Muscle layer of colon (tissue), 2 donors: ENCODE measurements at regions not wholly inside any gene's neighbourhood (a gene's known extent, or its start where the extent isn't known, plus 50 kb on each side); places are given as distances from the start of the nearest gene placed in this dataset.
A peak's percentile ranks its signal among the peaks of the same experiment; 100 is the strongest.

Experiments
- H3K27ac ChIP-seq: one replicate; pipeline ENCODE4 v1.7.0; 2013; ENCODE audit warnings: low read depth, mild to moderate bottlenecking, low read length, moderate library complexity
- H3K27me3 ChIP-seq, 2 donors: one replicate each; pipeline ENCODE4 v1.7.0; 2013; ENCODE audit warnings: low read length in 2 of 2, mild to moderate bottlenecking in 2 of 2; ENCODE audit not compliant: insufficient read depth in 2 of 2, control insufficient read depth in 1 of 2
- H3K36me3 ChIP-seq: one replicate; pipeline ENCODE4 v1.7.0; 2013; ENCODE audit warnings: mild to moderate bottlenecking, low read length; ENCODE audit not compliant: insufficient read depth
- H3K4me1 ChIP-seq: one replicate; pipeline ENCODE4 v1.7.0; 2013; ENCODE audit warnings: mild to moderate bottlenecking, low read length; ENCODE audit not compliant: insufficient read depth
- H3K4me3 ChIP-seq, 2 donors: one replicate each; pipeline ENCODE4 v1.7.0; 2013; ENCODE audit warnings: low read length in 2 of 2, low read depth in 1 of 2, mild to moderate bottlenecking in 1 of 2, moderate library complexity in 1 of 2
- H3K9ac ChIP-seq: one replicate; pipeline ENCODE4 v1.7.0; 2013; ENCODE audit warnings: low read length
- H3K9me3 ChIP-seq: one replicate; pipeline ENCODE4 v1.7.0; 2013; ENCODE audit warnings: mild to moderate bottlenecking, low read length
- donor health status: abdominal sarcoma.
- donor health status: Adenocarcinoma of cecum.

GRCh38 chr5:8446179-8446578, 577.2 kb downstream of the MTRR start:
- no peaks in the 10 kb centered on the region for H3K9me3 ChIP-seq
- no peak overlapping the region for H3K9ac ChIP-seq
- H3K4me1 ChIP-seq = no peaks in the 10 kb centered on the region
- no peaks in the 10 kb centered on the region for H3K27me3 ChIP-seq
- H3K4me3 ChIP-seq = no peak overlapping the region
- no peaks in the 10 kb centered on the region for H3K36me3 ChIP-seq
- no peak overlapping the region for H3K27ac ChIP-seq

GRCh38 chr5:8456846-8457186, 587.9 kb downstream of the MTRR start:
- H3K9me3 ChIP-seq = no peaks in the 10 kb centered on the region
- H3K36me3 ChIP-seq = peaks cover 4% of the 10 kb centered on the region
- peak overlapping the region; percentile 5 for H3K9ac ChIP-seq
- H3K4me1 ChIP-seq = peaks cover 14% of the 10 kb centered on the region
- H3K27me3 ChIP-seq = no peaks in the 10 kb centered on the region
- peak overlapping the region; percentile 66 for H3K27ac ChIP-seq
- peak overlapping the region in 1 of 2 donors; percentile 6 for H3K4me3 ChIP-seq

- H3K9ac ChIP-seq = peak overlapping the region; percentile 29
- H3K4me1 ChIP-seq = peaks cover 14% of the 10 kb centered on the region
These were observed 588.5 kb downstream of the MTRR start for GRCh38 chr5:8457187-8458037.

GRCh38 chr5:8458038-8458383, 589.1 kb downstream of the MTRR start:
- Histone ChIP-seq H3K9me3 (no peaks in the 10 kb centered on the region), H3K4me1 (peaks cover 14% of the 10 kb centered on the region), H3K36me3 (peaks cover 4% of the 10 kb centered on the region), H3K4me3 (peak overlapping the region; percentile 71 to 84), H3K27me3 (no peaks in the 10 kb centered on the region), H3K27ac (peak overlapping the region; percentile 70), H3K9ac (peak overlapping the region; percentile 29)

More at GRCh38 chr5:8457187-8458037, 588.5 kb downstream of the MTRR start:
- Histone ChIP-seq H3K27ac (peak overlapping the region; percentile 70), H3K36me3 (peaks cover 4% of the 10 kb centered on the region), H3K4me3 (peak overlapping the region; percentile 71 to 84), H3K27me3 (no peaks in the 10 kb centered on the region), H3K9me3 (no peaks in the 10 kb centered on the region)

DNA sequence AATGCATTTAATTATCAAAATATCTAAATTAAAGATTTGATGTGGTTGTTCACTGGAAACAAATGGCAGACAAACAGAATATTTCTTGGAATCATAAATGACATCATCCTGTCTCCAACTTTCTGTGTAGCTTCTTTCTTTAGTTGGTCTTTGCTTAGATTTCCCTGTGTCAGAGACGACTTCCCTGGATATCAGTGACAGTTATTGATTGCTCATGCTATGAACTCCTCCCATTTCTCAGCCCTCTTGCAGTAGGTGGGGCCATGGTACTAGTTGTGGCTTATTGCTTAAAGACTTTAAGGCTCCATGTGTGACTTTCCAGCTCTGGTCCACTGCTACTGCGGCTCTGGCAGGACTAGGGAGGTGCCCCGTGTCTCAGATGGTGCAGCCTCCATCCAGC, 592.6 kb downstream of the MTRR start:
- Histone ChIP-seq H3K4me1 (peaks cover 13% of the 10 kb centered on the region), H3K27ac (no peak overlapping the region), H3K27me3 (no peaks in the 10 kb centered on the region), H3K4me3 (no peak overlapping the region), H3K9me3 (no peaks in the 10 kb centered on the region), H3K36me3 (peaks cover 4% of the 10 kb centered on the region), H3K9ac (no peak overlapping the region)

DNA sequence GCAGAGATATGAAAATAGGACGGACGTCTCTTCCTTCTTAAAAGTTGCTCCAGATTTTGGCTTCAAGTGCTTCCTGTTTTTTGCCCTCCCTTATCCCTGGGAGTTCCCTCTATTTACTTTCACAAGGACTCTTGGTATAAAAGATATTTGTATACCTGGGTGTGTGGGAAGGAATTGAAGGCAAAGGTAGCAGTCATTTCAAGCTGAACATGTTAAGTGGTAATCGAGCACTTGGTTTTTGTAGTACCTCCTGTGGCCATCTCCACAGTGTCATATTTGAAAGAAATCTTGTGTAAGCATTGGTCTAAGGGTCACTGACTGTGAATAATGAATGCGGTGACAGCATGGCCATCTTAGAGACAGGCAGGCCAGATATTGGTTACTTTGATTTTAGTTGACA, 593.6 kb downstream of the MTRR start:
- no peak overlapping the region for H3K9ac ChIP-seq
- no peak overlapping the region for H3K4me3 ChIP-seq
- no peaks in the 10 kb centered on the region for H3K9me3 ChIP-seq
- peaks cover 9% of the 10 kb centered on the region for H3K4me1 ChIP-seq
- H3K27me3 ChIP-seq = no peaks in the 10 kb centered on the region
- H3K27ac ChIP-seq = no peak overlapping the region
- H3K36me3 ChIP-seq = peaks cover 4% of the 10 kb centered on the region

DNA sequence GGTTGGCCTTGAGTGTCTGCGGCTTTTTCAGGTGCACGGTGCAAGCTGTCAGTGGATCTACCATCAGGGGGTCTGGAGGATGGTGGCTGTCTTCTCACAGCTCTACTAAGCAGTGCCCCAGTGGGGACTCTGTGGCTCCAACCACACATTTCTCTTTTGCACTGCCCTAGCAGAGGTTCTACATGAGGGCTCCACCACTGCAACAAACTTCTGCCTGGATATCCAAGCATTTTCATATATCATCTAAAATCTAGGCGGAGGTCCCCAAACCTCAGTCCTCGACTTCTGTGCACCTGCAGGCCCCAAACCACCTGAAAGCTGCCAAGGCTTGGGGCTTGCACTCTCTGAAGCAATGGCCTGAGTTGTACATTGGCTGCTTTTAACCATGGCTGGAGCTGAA, 601.5 kb downstream of the MTRR start:
- no peak overlapping the region for H3K27ac ChIP-seq

DNA sequence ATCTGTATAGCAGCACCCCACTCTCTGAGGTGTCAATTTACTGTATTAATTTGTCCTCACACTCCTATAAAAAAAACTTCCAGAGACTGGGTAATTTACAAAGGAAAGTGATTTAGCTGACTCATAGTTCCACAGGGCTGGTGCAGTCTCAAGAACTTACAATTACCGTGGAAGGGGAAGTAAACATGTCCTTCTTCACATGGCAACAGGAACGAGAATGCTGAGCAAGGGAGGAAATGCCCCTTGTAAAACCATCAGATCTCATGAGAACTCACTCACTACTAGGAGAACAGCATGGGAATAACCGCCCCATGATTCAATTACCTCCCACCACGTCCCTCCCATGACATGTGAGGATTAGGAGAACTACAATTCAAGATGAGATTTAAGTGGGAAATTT, 602.6 kb downstream of the MTRR start:
- Histone ChIP-seq H3K27me3 (no peaks in the 10 kb centered on the region), H3K36me3 (no peaks in the 10 kb centered on the region), H3K4me3 (no peak overlapping the region), H3K27ac (no peak overlapping the region), H3K9me3 (no peaks in the 10 kb centered on the region), H3K9ac (no peak overlapping the region), H3K4me1 (no peaks in the 10 kb centered on the region)

More for the DNA sequence above, 601.5 kb downstream of the MTRR start:
- no peaks in the 10 kb centered on the region for H3K27me3 ChIP-seq
- no peaks in the 10 kb centered on the region for H3K9me3 ChIP-seq
- H3K4me1 ChIP-seq = no peaks in the 10 kb centered on the region
- no peak overlapping the region for H3K9ac ChIP-seq
- H3K36me3 ChIP-seq = no peaks in the 10 kb centered on the region
- no peak overlapping the region for H3K4me3 ChIP-seq

- Histone ChIP-seq H3K4me3 (no peak overlapping the region), H3K27me3 (no peaks in the 10 kb centered on the region), H3K36me3 (no peaks in the 10 kb centered on the region), H3K9me3 (no peaks in the 10 kb centered on the region), H3K4me1 (no peaks in the 10 kb centered on the region), H3K27ac (no peak overlapping the region), H3K9ac (no peak overlapping the region)
These were observed 604.1 kb downstream of the MTRR start for GRCh38 chr5:8473016-8473415.

GRCh38 chr5:8473827-8474568, 605.0 kb downstream of the MTRR start:
- no peaks in the 10 kb centered on the region for H3K9me3 ChIP-seq
- no peaks in the 10 kb centered on the region for H3K27me3 ChIP-seq
- H3K27ac ChIP-seq = no peak overlapping the region
- H3K9ac ChIP-seq = no peak overlapping the region
- no peaks in the 10 kb centered on the region for H3K36me3 ChIP-seq
- no peaks in the 10 kb centered on the region for H3K4me1 ChIP-seq
- H3K4me3 ChIP-seq = no peak overlapping the region

DNA sequence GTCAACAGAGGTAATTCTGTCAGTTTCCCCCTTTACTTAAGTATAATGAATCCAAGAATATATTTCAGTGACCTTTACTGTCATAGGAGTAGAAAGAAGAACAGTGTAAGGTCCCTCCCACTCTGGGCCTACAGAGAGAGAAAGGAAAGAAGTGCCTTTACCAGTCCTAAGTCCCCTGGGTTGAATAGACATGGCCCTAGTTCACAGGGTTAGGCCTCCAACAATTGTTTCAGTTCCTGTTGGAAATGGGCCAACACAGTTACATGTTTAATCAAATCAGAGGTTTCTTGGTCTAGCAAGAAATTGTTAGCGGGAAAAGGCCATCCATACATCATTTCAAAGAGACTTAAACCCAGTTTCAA, 605.6 kb downstream of the MTRR start:
- H3K36me3 ChIP-seq = no peaks in the 10 kb centered on the region
- H3K9ac ChIP-seq = no peak overlapping the region
- no peaks in the 10 kb centered on the region for H3K9me3 ChIP-seq
- H3K4me1 ChIP-seq = no peaks in the 10 kb centered on the region
- H3K27ac ChIP-seq = no peak overlapping the region
- no peak overlapping the region for H3K4me3 ChIP-seq
- no peaks in the 10 kb centered on the region for H3K27me3 ChIP-seq

DNA sequence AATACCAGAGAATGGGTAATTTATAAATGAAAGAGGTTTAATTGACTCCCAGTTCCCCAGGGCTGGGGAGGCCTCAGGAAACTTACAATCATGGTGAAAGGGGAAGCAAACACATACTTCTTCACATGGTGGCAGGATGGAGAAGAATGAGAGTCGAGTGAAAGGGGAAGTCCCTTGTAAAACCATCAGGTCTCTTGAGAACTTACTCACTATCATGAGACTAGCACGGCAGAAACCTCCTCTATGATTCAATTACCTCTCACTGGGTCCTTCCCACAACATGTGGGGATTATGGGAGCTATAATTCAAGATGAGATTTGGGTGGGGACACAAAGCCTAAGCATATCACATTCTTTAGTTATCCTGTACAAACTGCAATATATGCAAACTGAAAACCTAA, 609.4 kb downstream of the MTRR start:
- H3K9me3 ChIP-seq = no peaks in the 10 kb centered on the region
- H3K4me1 ChIP-seq = no peaks in the 10 kb centered on the region
- no peak overlapping the region for H3K9ac ChIP-seq
- H3K27ac ChIP-seq = no peak overlapping the region
- no peaks in the 10 kb centered on the region for H3K36me3 ChIP-seq
- no peaks in the 10 kb centered on the region for H3K27me3 ChIP-seq
- no peak overlapping the region for H3K4me3 ChIP-seq
